DND-41 (cell line): ENCODE measurements at regions not wholly inside any gene's neighbourhood (a gene's known extent, or its start where the extent isn't known, plus 50 kb on each side); places are given as distances from the start of the nearest gene placed in this dataset.

Experiments used
- ATAC-seq: fragments of 200-7000 bp; cut with Tn5 transposase; 3 replicates; pipeline ENCODE4 v1.9.1; 2021; ENCODE audit warnings: low read depth; ENCODE audit not compliant: insufficient read depth
- DNase-seq: peaks from one replicate; pipeline ENCODE4 v3.0.0-alpha.2; 2020
- H2AFZ ChIP-seq: 2 replicates; pipeline ENCODE4 v1.6.0; 2012; ENCODE audit warnings: low read depth, low read length
- H3K27ac ChIP-seq: 2 replicates; pipeline ENCODE4 v1.5.1; 2012; ENCODE audit warnings: low read length, inconsistent platforms
- H3K27me3 ChIP-seq: fragments of 200-600 bp; sonication (generic); 2 replicates; pipeline ENCODE4 v1.6.0; 2012; ENCODE audit warnings: low read length, mild to moderate bottlenecking, inconsistent platforms; ENCODE audit not compliant: insufficient read depth, poor library complexity
- H3K36me3 ChIP-seq: 2 replicates; pipeline ENCODE4 v1.5.1; 2012; ENCODE audit warnings: low read length, inconsistent platforms; ENCODE audit not compliant: insufficient read depth
- H3K4me1 ChIP-seq: 2 replicates; pipeline ENCODE4 v1.5.1; 2012; ENCODE audit warnings: mild to moderate bottlenecking, low read length; ENCODE audit not compliant: insufficient read depth
- H3K4me2 ChIP-seq: 2 replicates; pipeline ENCODE4 v1.6.0; 2012; ENCODE audit warnings: mild to moderate bottlenecking, moderate library complexity, low read length, inconsistent platforms; ENCODE audit not compliant: insufficient read depth
- H3K4me3 ChIP-seq, 2 experiments: fragments of 200-600 bp in 1 of 2; shearing (Covaris generic) in 1 of 2; 2 replicates each; pipeline ENCODE4 v1.5.1; 2012 to 2016; ENCODE audit warnings: inconsistent platforms in 2 of 2, low read length in 2 of 2, mild to moderate bottlenecking in 2 of 2, low read depth in 1 of 2, moderate library complexity in 1 of 2
- H3K79me2 ChIP-seq: 2 replicates; pipeline ENCODE4 v1.6.0; 2012; ENCODE audit warnings: low read length, inconsistent platforms; ENCODE audit not compliant: insufficient read depth
- H3K9ac ChIP-seq: 2 replicates; pipeline ENCODE4 v1.6.0; 2012; ENCODE audit warnings: low read depth, mild to moderate bottlenecking, inconsistent platforms, low read length, moderate library complexity
- H3K9me3 ChIP-seq: 2 replicates; pipeline ENCODE4 v1.5.1; 2012; ENCODE audit warnings: low read length, moderate library complexity, mild to moderate bottlenecking, inconsistent platforms; ENCODE audit not compliant: insufficient read depth, severe bottlenecking
- H4K20me1 ChIP-seq: 2 replicates; pipeline ENCODE4 v1.6.0; 2012; ENCODE audit warnings: low read length; ENCODE audit not compliant: insufficient read depth
- CTCF ChIP-seq: IDR thresholded peaks from 2 replicates; pipeline ENCODE4 v1.5.1; 2012; ENCODE audit warnings: borderline replicate concordance, low read length, moderate library complexity, mild to moderate bottlenecking; ENCODE audit not compliant: poor library complexity, severe bottlenecking; ENCODE audit errors: extremely low read depth
- EZH2 ChIP-seq: IDR thresholded peaks from 3 replicates; pipeline ENCODE4 v1.6.1; 2012; ENCODE audit warnings: borderline replicate concordance, low read depth, mild to moderate bottlenecking, moderate library complexity, low read length, inconsistent platforms; ENCODE audit not compliant: severe bottlenecking

- H4K20me1 ChIP-seq, result no peaks in the 10 kb centered on the region
- H3K9ac ChIP-seq, result no peak overlapping the region
- no peaks in the 10 kb centered on the region for H3K4me1 ChIP-seq
- no peaks in the 10 kb centered on the region for H3K79me2 ChIP-seq
- no peak overlapping the region for H3K27ac ChIP-seq
- peaks cover 15% of the 10 kb centered on the region for H3K27me3 ChIP-seq
- H2AFZ ChIP-seq, result no peak overlapping the region
- DNase-seq, result no peak
- no peak overlapping the region for H3K4me2 ChIP-seq
- no peaks in the 10 kb centered on the region for H3K36me3 ChIP-seq
- no peak for ATAC-seq
- TF ChIP-seq EZH2 (no peak), CTCF (no peak)
- no peak overlapping the region for H3K4me3 ChIP-seq
- H3K9me3 ChIP-seq, result no peaks in the 10 kb centered on the region
Observed at GRCh38 chr5:176186107-176186506, 52.1 kb upstream of the SIMC1 start.

- Histone ChIP-seq H3K9me3 (no peaks in the 10 kb centered on the region), H3K4me2 (no peak overlapping the region), H3K4me3 (no peak overlapping the region), H2AFZ (no peak overlapping the region), H3K9ac (no peak overlapping the region), H3K36me3 (no peaks in the 10 kb centered on the region), H3K79me2 (no peaks in the 10 kb centered on the region), H3K27me3 (peaks cover 10% of the 10 kb centered on the region), H3K4me1 (no peaks in the 10 kb centered on the region), H4K20me1 (no peaks in the 10 kb centered on the region), H3K27ac (no peak overlapping the region)
- ATAC-seq, result no peak
- TF ChIP-seq CTCF (no peak), EZH2 (no peak)
- no peak for DNase-seq
Observed at GRCh38 chr5:176187276-176188062, 50.8 kb upstream of the SIMC1 start.

- DNase-seq, result no peak
- peaks cover 10% of the 10 kb centered on the region for H3K27me3 ChIP-seq
- no peak overlapping the region for H3K4me2 ChIP-seq
- H3K4me1 ChIP-seq, result no peaks in the 10 kb centered on the region
- H3K4me3 ChIP-seq, result no peak overlapping the region
- H2AFZ ChIP-seq, result no peak overlapping the region
- ATAC-seq, result no peak
- H3K36me3 ChIP-seq, result no peaks in the 10 kb centered on the region
- H3K79me2 ChIP-seq, result no peaks in the 10 kb centered on the region
- H3K9me3 ChIP-seq, result no peaks in the 10 kb centered on the region
- no peak overlapping the region for H3K27ac ChIP-seq
- H4K20me1 ChIP-seq, result no peaks in the 10 kb centered on the region
- no peak for TF ChIP-seq EZH2
- TF ChIP-seq CTCF, result no peak
- H3K9ac ChIP-seq, result no peak overlapping the region
Observed at GRCh38 chr5:176188085-176188484, 50.1 kb upstream of the SIMC1 start.
